Right lung (tissue), 2 donors: ENCODE measurements at regions not wholly inside any gene's neighbourhood (a gene's known extent, or its start where the extent isn't known, plus 50 kb on each side); places are given as distances from the start of the nearest gene placed in this dataset.

ENCODE experiments used
- DNase-seq, 2 donors: peaks; one replicate each; pipeline ENCODE4 v3.0.0-alpha.2; 2013

GRCh38 chr2:6281524-6281923 lies 584.2 kb downstream of the CMPK2 start:
- no peak for DNase-seq

- no peak for DNase-seq
Measured at GRCh38 chr2:6283259-6283658, 582.4 kb downstream of the CMPK2 start.

DNA sequence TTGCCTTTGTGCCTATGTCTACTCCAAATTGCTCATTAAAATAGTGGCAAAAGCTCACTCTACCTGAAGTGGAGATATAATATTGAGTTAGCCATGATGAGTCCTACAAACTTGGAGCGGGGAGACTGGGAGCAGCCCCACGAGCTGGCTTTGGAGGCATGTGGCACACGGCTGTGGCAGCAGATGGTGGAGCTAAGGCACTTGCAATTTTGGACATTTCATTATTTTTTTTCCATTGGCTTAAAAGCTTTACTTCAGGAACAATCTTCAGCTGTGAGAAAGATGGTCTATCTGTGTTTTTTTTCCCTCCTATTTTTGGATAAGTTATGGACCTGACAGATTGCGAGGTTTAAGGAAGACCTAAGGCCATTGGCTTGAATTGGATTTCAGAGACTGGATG lies 578.3 kb downstream of the CMPK2 start:
- DNase-seq = no peak

GRCh38 chr2:6288791-6289190 lies 576.9 kb downstream of the CMPK2 start:
- no peak for DNase-seq

- DNase-seq = no peak
Measured at GRCh38 chr2:6290217-6291015, 575.3 kb downstream of the CMPK2 start.

DNA sequence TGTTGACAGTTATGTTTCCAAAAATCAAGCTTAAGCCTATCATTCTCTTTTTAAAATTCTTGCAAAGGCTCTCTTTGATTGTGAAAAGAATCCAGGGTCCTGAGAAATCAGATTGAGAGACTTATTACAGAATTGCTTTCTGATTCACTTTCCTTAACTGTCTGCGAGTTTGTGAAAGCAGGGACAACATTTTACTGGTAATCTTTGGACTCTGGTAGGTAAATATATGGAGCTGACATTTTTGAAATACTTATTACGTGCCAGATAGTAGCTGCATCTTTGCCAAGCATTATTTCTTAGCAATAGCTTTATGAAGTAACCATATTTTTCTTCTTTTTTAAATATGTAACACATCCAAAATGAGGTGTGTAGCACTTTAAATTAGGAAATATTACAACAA lies 570.9 kb downstream of the CMPK2 start:
- no peak for DNase-seq

- DNase-seq = no peak
Measured at GRCh38 chr2:6297238-6297637, 568.5 kb downstream of the CMPK2 start.

DNA sequence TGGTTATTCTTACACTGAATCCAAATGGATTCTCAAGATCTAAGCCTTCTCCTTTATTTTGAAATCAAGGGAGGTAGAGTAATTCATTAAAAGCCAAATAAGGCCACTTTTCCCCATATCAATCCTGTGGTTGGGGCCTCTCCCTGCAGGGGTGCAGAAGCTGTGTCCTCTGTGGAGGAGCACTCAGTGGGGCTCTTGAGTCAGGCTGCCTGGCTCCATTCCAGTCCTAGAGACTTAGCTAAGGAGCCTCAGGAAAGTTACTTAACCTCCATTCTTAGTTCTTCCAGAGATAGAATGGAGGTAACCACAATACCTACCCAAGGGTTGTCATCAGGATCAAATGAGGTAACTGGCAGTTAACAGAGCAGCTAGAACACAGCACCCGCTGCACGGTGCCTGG lies 564.3 kb downstream of the CMPK2 start:
- no peak for DNase-seq

DNA sequence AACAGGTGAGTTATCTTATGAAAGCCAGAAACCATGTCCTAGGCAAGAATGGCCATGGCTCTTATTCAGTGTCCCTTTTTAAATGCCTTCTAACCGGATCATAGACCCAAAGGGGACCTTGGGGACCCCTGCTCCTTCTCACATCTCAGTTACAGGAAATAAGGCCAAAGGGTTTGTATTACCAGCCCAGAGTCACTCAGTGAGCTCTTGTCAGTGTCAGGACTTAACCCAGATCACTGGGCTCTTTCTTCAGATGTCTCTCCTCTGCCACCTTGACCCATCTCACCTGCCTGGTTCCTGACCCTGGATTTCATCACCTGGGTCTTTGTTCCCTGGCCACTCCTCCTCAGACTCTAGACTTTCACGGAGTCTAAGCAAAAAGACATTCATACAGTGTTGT lies 556.7 kb downstream of the CMPK2 start:
- no peak for DNase-seq

DNA sequence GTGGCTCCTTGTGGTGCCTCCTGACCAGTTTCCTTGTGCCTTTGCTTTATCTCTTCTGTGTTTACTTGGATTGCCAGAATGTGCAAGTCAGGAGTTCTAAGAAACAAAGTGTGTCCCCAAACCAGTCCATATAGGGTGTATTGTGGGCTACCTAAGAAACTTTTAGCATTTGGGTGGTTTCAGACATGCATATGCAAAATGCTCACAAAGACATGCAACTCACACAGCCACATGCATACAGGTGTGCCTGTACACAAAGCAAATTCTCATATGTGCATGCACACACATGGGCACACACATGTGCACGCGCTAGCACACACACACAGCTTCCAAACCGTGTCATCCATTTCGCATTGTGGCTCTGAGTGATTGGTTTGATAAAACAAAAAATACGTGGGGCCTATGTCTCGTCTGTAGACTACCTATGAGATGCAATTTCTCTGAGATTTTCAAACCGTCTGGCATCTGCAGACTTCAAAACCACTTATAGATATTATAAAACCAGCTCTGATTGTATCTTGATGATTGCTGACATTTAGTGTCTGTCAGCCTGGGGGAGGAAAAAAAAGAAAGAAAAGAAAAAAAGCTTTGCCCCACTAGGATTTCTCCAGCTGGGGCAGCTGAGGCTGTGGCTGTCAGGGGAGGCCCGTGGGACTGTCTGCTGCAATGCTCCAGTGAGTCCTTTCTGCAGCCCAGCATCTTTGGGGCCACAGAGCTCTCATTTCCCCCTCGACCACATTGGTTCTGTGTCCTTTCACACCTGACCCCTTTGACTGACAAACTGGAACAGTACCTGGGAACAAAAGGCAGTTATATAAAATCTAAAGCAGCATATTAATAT lies 556.1 kb downstream of the CMPK2 start:
- DNase-seq = no peak

DNA sequence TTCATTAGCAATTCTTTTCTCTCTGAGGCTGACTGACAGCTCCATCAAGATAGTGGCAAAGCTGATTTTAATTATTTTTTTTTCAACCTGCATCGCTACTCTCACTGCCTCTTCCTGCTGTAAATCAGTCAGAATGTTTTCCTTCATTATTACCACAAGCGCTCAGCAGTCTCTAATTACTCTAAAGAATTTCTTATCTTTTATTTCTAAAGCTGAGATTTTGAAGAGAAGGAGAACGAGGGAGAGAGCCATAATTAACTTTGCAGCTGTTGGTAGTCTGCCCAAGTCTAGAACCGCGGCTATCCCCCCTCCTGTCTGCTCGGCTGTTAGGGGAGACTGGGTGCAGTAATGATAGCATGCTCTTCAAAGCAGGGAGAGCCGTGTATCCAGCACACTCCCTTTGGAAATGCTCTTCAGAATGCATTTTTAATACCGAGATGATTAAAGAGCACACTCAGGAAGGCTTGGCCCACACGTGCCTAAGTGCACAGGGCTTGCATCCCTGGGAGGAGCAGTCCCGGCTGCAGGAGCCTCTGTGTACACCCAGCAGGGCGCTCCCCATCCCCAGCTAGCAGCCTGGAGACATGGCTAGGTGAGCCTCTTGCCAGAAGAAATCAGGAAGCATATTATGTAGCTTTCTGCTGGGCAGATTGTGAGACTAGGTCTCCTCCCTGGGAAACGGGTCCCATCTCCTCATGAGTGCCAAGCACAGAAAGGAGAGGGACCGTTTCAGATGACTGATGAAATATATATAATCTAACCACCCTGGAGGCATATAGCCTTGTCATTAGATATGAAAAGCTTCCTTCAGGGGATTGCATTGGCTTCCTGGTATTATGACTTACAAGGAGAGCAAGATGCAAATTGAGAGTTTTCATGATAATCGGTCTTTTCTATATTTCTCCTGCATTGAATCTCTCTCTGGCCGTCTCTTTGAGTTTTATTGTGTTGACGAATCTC lies 555.2 kb downstream of the CMPK2 start:
- no peak for DNase-seq

GRCh38 chr2:6312367-6312766 lies 553.3 kb downstream of the CMPK2 start:
- DNase-seq = no peak

DNA sequence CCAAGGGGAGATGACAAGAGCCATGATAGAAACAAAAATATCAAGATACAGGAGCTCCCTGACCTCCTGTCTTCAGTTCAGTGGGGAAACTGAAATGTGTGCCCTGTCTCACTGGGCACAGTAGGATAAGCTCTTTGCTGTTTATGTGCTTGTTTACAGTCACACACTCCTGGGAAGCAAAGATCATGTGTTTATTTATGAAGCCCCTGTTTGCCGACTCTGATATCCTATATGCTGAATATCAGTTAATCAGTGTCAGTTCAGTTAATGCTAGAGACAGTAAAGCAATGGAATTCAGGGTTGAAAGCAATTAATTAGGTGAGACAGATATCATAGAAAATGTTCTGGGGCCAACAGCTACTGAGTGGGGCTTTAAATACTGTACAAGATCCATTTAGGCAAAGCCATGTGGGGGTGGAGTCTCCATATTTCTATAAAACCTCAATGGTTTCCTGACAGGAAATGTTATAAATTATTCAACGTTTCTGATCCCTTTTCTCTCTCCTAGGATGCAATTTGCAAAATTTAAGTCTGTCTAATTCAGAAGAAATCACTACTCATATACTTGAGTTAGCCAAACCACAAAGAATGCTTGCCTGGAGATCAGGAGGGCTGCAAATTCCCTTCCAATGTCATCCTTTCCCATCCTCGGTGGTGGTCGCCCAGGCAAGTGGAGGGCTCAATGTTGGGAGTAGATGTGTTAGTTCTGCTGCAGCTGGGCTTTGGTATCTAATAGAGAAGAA lies 551.3 kb downstream of the CMPK2 start:
- no peak for DNase-seq

DNA sequence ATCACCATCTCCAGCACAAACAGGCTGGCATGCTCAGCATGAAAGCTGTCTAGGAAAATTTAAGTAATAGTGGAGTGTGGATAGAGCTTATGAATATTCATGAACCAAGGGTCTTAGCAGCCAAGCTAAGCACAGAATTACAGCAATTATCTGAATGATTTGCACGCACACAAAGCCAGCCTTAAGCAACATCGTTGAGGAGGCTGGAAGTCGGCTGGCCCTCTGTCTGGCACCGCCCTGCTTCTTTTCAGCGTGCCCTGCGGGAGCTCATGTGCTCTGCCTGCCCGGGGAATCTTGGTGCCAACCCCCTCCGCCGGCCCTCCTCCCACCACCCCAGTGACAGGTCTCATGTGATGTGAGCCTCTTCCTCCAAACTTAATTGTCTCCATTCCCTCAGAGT lies 540.1 kb downstream of the CMPK2 start:
- no peak for DNase-seq

DNA sequence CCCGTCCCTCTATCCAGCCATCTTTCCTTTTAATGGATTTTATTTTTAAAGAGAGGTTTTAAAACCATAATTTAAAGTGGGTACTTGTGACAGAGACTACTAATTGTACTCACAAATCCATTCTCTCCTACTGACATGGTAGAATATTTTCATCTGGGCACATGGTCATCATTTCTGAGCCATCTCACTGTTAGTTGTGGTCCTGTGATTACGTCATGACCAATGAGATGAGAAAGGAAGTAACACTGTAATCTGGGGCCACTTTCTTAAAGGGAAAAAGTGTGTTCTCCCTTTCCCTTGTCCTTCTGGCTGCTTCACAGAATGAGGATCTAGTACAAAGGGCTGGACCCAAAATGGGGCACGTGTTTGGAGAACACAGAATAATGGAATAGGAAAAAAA lies 538.7 kb downstream of the CMPK2 start:
- no peak for DNase-seq

- DNase-seq = no peak
Measured at GRCh38 chr2:6336752-6337471, 528.8 kb downstream of the CMPK2 start.

DNA sequence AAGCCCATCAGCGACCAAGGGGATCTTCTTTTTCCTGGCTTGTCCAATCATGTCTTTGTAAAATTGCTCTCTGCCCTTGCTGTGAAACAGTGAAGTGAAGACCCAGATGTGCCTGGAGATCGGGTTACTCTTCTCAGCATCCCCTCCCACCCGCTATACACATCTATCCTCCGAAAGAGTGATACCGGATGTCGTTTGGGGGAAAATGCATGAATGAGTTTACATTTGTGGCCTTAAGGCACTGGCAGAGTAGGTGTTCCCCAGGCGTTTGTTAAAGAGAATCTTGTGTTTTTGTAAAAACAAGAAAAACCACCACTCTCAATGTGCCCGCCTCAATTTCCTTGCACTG lies 528.3 kb downstream of the CMPK2 start:
- no peak for DNase-seq

DNA sequence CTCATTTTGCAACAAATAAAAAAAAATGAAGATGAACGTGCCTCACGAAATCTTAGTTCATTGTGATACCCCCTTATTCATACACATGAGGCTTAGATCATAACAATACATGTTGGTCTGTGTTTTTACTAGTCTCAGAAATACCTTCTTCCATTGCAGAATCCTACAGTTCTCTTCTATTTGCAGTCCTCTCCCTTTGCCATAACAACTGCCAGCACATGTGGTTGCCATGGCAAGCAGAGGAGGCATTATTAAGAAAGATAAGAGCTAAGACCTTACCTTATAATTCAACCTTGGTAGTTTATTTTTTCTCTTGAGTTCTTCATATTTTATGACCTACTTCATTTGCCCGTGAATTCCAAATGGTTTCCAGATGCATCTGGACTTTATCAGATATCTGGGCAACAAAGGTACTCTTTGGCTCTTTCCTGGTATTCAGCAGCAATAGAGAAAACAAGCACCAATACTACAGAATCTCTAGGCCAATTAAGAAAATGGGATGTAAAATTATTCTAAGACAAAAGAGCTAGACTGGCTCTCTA lies 524.0 kb downstream of the CMPK2 start:
- DNase-seq = no peak

DNA sequence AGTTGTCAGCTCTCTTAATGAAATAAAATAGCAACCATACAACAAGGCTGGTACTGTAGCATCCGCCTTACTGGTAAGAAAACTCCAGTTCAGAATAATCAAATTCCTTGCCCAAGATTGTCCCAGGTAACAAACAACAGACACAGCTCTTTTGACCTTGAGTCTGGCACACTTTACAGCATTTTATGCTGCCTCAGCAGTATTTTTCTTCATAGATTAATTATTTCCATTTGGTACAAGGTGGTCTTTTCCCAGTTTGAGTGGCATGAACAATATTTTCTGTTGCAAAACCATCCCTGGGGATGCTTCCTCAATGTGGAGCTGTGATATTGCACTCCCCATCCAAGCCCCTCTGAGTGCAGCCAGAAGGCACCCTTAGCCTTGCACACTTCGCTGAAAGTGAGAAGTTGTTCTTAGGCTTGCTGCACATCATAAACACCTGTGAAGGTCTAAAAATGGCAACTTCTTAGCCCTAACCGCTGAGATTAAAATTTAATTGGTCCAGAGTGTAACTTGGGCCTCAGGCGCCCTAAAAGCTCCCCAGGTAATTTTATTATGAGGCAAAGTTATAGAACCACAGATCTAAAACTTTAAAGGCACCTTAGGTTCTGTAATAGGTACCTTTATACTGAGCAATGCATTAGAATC lies 523.3 kb downstream of the CMPK2 start:
- DNase-seq = no peak

DNA sequence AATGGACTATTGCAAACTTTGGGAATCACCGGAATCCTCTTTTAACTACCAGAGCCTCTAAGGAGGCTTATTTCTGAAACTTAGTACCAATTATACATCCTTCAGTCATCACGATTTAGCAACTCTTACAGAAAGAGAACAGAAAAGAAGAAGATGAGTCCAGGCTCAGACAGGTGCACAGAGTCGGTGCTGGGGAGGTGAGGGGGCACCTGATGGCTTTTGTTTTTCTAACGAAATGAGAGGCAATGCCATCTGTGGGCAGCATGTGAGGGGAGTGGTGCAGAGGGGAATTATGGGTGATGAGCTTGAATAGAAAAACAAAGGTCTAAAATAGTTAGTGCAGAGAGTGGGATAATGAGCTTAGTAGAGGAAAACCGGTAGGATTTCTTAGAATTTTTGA lies 522.6 kb downstream of the CMPK2 start:
- no peak for DNase-seq
